ENCODE measurements at regions not wholly inside any gene's neighbourhood (a gene's known extent, or its start where the extent isn't known, plus 50 kb on each side); places are given as distances from the start of the nearest gene placed in this dataset.
"Not testable (repeated sequence)": the region's sequence is repeated elsewhere in the genome, so short reads cannot be mapped to it uniquely, and the experiment has no call there.

DNA sequence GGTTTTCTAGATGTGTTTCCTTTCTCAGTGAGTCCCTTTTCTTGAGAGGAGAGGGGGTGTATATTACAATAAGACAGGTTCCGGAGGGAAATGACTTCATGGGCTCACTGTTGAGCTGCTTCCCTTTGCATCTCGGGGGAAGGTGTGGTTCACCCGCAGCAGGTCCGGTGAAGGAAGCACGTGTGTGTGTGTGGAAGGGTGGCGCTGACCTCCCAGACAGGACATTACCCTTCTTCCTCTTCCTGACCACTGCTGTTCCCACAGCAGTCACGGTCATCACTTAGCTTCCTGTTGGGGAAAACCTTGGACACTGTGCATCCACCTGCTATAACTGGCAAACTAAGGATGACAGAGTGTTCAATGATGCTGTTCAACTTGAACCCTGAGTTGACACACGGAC is 83.6 kb downstream of the PLEKHG1 start:
- DNase-seq (ENCODE audit: low spot score) = no peak

- DNase-seq (ENCODE audit: low spot score) = no peak
These were observed 84.5 kb downstream of the PLEKHG1 start for GRCh38 chr6:150684161-150684560.

DNA sequence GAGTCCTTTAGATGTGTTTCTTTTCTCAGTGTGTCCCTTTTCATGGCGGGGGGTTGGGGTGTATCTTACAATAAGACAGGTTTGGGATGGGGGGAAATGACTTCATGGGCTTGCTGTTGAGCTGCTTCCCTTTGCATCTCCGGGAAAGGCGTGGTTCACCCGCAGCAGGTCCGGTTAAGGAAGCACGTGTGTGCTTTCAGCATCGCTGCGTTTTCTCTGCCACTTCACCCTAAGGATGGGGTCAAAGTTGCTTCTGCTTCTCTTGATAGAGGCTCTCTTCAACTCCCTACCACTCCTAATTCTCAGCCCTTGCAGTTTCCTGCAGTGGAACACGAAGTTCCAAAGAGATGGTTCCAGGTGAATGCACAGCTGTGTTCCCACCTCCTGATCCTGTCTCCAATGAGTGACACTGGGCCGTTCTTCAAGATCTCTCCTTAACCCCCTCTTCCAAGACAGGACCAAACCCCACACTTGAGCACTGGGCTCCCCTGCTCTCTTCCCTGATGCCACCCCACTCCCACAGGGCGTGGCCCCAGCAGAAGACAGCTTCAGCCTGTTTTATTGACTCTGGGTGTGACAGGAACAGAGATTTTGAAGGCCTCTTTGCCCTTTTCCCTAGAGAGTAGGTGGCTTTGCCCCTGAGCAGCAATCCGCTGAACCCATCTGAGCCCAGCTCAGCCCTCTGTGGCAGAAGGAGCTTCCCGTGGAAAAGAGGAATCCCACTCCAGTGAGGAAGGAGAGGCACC is 85.2 kb downstream of the PLEKHG1 start:
- DNase-seq (ENCODE audit: low spot score) = no peak

DNA sequence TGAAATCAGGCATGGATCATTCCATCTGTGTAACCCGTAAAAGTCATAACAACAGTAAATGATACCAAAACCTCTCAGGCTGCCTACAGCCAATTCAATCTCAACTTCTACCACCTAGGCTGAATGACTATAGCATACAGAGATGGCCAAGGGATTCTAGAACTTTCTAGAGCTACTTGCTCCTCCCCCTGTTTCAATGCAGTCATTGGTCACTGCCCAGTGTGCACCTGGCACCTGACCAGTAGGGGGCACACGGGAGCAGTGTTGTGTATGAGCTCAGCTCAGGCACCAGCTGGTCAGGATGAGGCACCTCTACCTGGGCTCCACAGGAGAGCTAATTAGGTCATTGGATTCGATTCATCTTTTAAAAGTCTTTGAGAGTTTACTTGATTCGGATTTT is 86.2 kb downstream of the PLEKHG1 start:
- peak; percentile 23 for DNase-seq (ENCODE audit: low spot score)

DNA sequence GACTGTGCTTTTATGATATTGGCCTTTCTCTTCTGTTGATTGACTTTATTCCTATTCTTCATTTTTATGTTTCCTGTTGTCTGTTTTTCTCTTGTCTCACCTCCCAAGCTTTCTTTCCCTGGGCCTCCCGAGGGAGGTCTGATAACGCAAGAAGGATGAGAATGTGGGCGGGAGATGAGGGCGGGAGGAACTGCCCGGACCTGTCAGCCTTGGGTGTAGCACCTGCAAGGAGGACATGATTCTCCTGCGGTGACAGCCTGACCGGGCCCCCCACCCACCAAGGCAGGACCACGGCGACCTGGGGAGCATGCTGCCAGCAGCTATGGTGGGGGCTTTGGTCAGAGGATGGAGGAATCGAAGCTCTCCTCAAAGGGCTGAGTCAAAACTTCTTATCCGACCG is 86.9 kb downstream of the PLEKHG1 start:
- DNase-seq (ENCODE audit: low spot score) = no peak

- no peak for DNase-seq (ENCODE audit: low spot score)
These were observed 87.8 kb downstream of the PLEKHG1 start for GRCh38 chr6:150687508-150687907.

GRCh38 chr6:150689900-150690590 is 90.4 kb downstream of the PLEKHG1 start:
- no peak for DNase-seq (ENCODE audit: low spot score)

- DNase-seq (ENCODE audit: low spot score) = no peak
These were observed 91.0 kb downstream of the PLEKHG1 start for GRCh38 chr6:150690681-150691080.

DNA sequence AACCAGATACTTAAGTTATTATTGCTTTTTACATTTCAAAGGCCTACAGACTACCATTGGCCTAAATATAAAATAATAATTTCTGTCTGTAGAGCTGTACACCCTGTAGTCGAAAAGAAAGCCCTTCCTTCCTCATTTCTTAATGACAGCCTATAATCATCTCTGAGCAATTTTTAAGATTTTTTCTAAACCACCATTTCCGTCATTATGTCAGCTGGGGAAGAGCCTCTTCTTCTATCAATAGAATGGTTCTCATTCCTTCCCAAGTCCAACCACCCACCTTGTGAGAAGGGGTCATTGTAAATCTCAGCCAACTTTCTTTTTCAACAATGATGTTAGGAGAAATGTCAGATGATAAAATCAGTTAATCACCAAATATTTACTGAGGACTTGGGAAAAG is 91.8 kb downstream of the PLEKHG1 start:
- no peak for DNase-seq (ENCODE audit: low spot score)

GRCh38 chr6:150692604-150693003 is 92.9 kb downstream of the PLEKHG1 start:
- no peak for DNase-seq (ENCODE audit: low spot score)

DNA sequence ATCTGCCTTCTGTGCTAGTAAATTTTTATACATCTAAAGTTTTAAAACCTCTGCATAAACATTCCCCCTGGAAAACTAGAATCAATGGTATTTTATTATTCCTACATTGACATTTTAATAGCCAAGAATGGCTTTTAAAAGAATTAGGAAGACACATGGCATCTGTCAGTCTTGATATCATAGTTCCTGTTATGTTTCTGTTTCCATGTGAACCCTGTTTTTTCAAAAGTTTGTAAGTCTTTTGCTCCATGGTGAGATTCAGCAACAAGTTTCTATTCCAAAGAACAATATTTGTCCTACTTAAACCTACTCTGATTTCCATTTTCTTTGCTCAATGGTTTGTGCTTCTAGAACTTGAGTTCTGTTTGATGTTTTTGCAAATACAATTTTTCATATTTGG is 95.2 kb downstream of the PLEKHG1 start:
- no peak for DNase-seq (ENCODE audit: low spot score)

GRCh38 chr6:150695652-150696051 is 96.0 kb downstream of the PLEKHG1 start:
- DNase-seq (ENCODE audit: low spot score) = no peak

- DNase-seq (ENCODE audit: low spot score) = no peak
These were observed 96.5 kb downstream of the PLEKHG1 start for GRCh38 chr6:150696190-150696589.

DNA sequence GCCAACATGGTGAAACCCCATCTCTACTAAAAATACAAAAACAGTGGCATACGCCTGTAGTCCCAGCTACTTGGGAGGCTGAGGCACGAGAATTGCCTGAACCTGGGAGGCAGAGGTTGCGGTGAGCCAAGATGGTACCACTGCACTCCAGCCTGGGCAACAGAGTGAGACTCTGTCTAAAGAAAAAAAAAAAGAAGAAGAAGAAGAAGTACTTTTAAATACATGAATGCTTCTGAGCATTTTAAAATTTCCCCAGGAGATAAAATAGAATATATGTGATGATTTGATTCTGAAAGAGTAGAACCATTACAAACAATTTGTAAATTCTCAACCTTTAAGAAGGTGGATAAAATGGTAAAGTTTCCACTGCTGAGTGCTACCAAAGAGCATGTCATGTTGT is 97.2 kb downstream of the PLEKHG1 start:
- not testable (repeated sequence) for DNase-seq (ENCODE audit: low spot score)

- DNase-seq (ENCODE audit: low spot score) = no peak
These were observed 97.8 kb downstream of the PLEKHG1 start for GRCh38 chr6:150697515-150697914.

- no peak for DNase-seq (ENCODE audit: low spot score)
These were observed 98.7 kb downstream of the PLEKHG1 start for GRCh38 chr6:150698391-150698790.

GRCh38 chr6:150702675-150703074 is 103.0 kb downstream of the PLEKHG1 start:
- no peak for DNase-seq (ENCODE audit: low spot score)

DNA sequence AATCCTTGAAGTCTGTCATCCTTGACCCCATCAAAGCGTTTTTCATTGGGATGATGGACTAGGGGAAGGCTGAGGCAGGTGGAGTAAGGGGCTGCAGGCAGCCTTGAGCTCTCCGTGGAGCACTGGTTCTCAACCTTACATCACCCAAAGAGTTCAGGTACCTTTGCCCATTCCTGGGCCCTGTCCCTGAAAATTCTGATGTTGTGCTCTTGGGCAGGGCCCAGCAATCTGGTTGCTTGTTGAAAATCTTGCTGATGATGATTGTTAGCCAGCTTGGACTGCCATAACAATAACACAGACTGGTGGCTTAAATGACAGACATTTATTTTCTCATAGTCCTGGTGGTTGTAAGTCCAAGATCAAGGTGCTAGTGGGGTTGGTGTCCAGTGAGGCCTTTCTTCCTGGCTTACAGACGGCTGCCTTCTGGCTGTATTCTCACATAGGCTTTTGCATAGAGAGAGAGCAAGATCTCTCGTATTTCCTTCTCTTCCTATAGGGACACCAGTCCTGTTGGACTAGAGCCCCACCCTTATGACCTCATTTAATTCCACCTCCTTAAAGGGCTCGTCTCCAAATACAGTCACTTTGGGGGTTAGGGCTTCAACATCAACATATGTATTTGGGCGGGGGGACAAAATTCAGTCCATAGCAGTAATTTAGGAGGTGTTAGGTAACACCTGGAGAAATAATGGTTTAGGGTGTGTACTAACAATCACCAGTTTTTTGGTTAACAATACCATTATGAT is 104.9 kb downstream of the PLEKHG1 start:
- no peak for DNase-seq (ENCODE audit: low spot score)

GRCh38 chr6:150705392-150705791 is 105.7 kb downstream of the PLEKHG1 start:
- DNase-seq (ENCODE audit: low spot score) = no peak

- no peak for DNase-seq (ENCODE audit: low spot score)
These were observed 110.6 kb downstream of the PLEKHG1 start for GRCh38 chr6:150710236-150710635.

DNA sequence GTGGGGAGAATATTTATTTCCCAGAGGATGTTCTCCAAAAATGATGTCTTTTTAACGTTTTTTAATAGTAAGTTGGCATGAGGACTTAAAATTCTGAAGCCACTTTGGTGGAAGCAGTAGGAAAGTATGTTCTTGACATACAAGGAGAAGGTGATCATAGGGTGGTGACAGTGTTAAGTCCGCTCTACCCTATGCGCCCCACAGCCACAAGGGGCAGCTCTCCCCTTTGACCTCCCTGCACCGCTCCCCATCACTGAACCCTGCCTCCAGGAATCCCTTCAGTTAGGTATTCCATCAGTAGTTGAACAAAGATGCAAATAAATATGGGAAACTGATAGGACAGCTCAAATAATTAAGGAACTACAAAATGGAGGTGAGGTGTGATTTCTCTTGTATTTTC is 111.4 kb downstream of the PLEKHG1 start:
- no peak for DNase-seq (ENCODE audit: low spot score)

DNA sequence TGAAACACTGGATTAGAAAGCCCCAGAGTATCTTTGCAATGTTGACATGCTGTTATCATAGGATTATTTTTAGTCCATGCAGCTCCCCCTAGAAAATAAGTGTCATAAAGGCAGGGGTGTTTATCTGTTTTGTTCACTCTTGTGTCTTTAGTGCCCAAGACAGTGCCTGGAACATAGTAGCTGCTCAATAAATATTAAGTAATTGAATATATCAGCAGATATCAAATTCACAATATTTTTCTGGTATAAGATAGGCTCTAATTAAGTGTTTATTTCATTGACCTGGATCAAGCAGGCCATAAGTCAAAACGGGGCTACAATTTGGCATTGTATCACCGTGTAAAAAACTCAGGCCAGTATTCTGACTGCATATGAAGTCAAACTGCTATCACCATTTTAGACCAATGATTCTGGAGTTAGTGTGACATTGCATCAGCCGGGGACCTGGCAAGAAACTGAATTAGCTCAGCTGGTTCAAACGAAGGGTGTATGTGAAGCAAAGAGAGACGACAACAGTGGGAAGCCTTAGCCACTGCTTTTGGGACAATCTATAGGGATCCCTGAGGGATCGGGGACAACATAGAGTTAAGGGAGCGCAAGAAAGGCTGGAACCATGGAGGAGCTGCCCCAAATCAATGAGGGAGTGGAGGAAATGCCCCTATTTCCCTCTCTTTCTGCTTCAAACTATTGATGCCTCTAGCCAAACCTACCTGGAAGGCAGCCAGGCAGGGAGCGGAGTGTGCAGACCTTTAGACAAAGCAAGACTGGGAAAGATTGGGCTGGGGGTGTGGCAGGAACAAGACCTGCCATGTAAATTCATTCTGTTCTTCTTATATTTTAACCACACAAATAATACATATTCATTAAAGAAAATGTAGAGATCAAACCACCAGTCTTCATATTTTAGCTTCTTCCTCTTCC is 112.2 kb downstream of the PLEKHG1 start:
- DNase-seq (ENCODE audit: low spot score) = no peak

All from H4 (cell line).